GM23248 (cell line): ENCODE measurements at regions not wholly inside any gene's neighbourhood (a gene's known extent, or its start where the extent isn't known, plus 50 kb on each side); places are given as distances from the start of the nearest gene placed in this dataset.

Experiments
- DNase-seq: peaks from one replicate; pipeline ENCODE4 v3.0.0-alpha.2; 2015
- H2AFZ ChIP-seq: fragments of 200-600 bp; sonication (generic); 2 replicates; pipeline ENCODE4 v1.6.1; 2016; ENCODE audit warnings: antibody characterized with exemption
- H3F3A ChIP-seq: fragments of 200-600 bp; sonication (generic); 2 replicates; pipeline ENCODE4 v1.6.1; 2016; ENCODE audit warnings: mild to moderate bottlenecking, antibody characterized with exemption, mixed run types; ENCODE audit not compliant: insufficient read depth
- H3K27ac ChIP-seq: fragments of 200-600 bp; sonication (generic); 2 replicates; pipeline ENCODE4 v1.5.1; 2016; ENCODE audit warnings: mild to moderate bottlenecking
- H3K27me3 ChIP-seq: fragments of 200-600 bp; sonication (generic); replicated peaks from 2 replicates; pipeline ENCODE4 v1.6.1; 2016; ENCODE audit warnings: mild to moderate bottlenecking; ENCODE audit not compliant: insufficient read depth
- H3K36me3 ChIP-seq: fragments of 200-600 bp; sonication (generic); 2 replicates; pipeline ENCODE4 v1.6.1; 2016; ENCODE audit warnings: low read depth, mild to moderate bottlenecking
- H3K4me1 ChIP-seq: fragments of 200-600 bp; sonication (generic); 2 replicates; pipeline ENCODE4 v1.6.1; 2016; ENCODE audit warnings: mild to moderate bottlenecking; ENCODE audit not compliant: insufficient read depth
- H3K4me2 ChIP-seq: fragments of 200-600 bp; sonication (generic); one replicate; pipeline ENCODE4 v1.6.1; 2016; ENCODE audit warnings: mild to moderate bottlenecking; ENCODE audit not compliant: unreplicated experiment
- H3K4me3 ChIP-seq: fragments of 200-600 bp; sonication (generic); 2 replicates; pipeline ENCODE4 v1.5.1; 2016; ENCODE audit warnings: mild to moderate bottlenecking
- H3K79me2 ChIP-seq: fragments of 200-600 bp; sonication (generic); 2 replicates; pipeline ENCODE4 v1.6.1; 2016; ENCODE audit warnings: mild to moderate bottlenecking; ENCODE audit not compliant: insufficient read depth
- H3K9ac ChIP-seq: fragments of 200-600 bp; sonication (generic); 2 replicates; pipeline ENCODE4 v1.6.1; 2016; ENCODE audit warnings: mild to moderate bottlenecking
- H3K9me2 ChIP-seq: fragments of 200-600 bp; sonication (generic); 2 replicates; pipeline ENCODE4 v1.6.1; 2016; ENCODE audit warnings: mixed run types, mild to moderate bottlenecking, moderate library complexity; ENCODE audit not compliant: insufficient read depth
- H3K9me3 ChIP-seq: fragments of 200-600 bp; sonication (generic); one replicate; pipeline ENCODE4 v1.6.1; 2017; ENCODE audit warnings: low read depth
- H4K20me1 ChIP-seq: fragments of 200-600 bp; sonication (generic); 2 replicates; pipeline ENCODE4 v1.6.0; 2016; ENCODE audit not compliant: insufficient read depth
- EZH2 ChIP-seq: fragments of 200-600 bp; sonication (generic); IDR thresholded peaks from 2 replicates; pipeline ENCODE4 v1.6.1; 2018; ENCODE audit warnings: antibody characterized with exemption, mild to moderate bottlenecking; ENCODE audit not compliant: insufficient read depth, poor library complexity, severe bottlenecking
- EZH2phosphoT487 ChIP-seq: fragments of 200-600 bp; sonication (generic); IDR thresholded peaks from 2 replicates; pipeline ENCODE4 v1.6.1; 2018; ENCODE audit warnings: antibody characterized with exemption, moderate library complexity, mild to moderate bottlenecking, low read depth; ENCODE audit not compliant: insufficient read depth
- WGBS, 2 experiments: methylation state at CpG; one replicate each; pipeline ENCODE4 v1.1.6; 2015 to 2017; ENCODE audit warnings: low lambda C conversion rate in 2 of 2, low coverage in 1 of 2; ENCODE audit errors: missing lambda C conversion rate in 2 of 2; 5-methylcytosine and 5-hydroxymethylcytosine counted together
- in situ Hi-C: fragments of 300-500 bp; cut with MboI; formaldehyde crosslinking; loops from 2 replicates; pipeline ENCODE4 v1.15.0; 2020

DNA sequence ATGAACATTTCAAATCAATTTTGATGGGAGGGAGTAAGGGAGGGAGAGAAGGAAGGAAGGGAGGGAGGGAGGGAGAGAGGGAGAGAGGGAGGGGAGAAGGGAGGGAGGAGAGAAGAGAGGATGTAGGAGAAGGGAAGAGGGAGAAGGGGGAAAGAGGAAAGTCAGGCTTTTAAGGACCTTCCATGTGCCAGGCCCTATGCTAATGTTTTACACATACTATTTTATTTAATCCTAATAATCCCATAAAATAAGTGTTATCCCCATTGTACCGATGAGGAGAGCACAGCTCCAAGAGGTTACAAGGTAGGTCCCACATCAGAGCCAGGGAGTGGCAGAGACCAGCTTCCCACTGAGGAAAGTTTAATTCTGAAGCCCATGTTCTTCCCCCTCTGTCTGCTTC, 341.9 kb downstream of the RAB28 start:
- no peaks in the 10 kb centered on the region for H3K79me2 ChIP-seq
- 35 to 53% methylated on average over 1 of the region's 1 CpG for WGBS, 2 experiments
- H3K9me2 ChIP-seq, result no peaks in the 10 kb centered on the region
- no peaks in the 10 kb centered on the region for H3K4me1 ChIP-seq
- in situ Hi-C loops, result no loop called here
- H3K4me2 ChIP-seq, result no peak overlapping the region
- no peak overlapping the region for H3K4me3 ChIP-seq
- no peaks in the 10 kb centered on the region for H4K20me1 ChIP-seq
- H3K9ac ChIP-seq, result no peak overlapping the region
- no peak overlapping the region for H2AFZ ChIP-seq
- no peaks in the 10 kb centered on the region for H3K27me3 ChIP-seq
- no peaks in the 10 kb centered on the region for H3K9me3 ChIP-seq
- DNase-seq, result no peak
- no peak overlapping the region for H3K27ac ChIP-seq
- TF ChIP-seq EZH2phosphoT487, result no peak
- TF ChIP-seq EZH2, result no peak
- H3K36me3 ChIP-seq, result no peaks in the 10 kb centered on the region
- H3F3A ChIP-seq, result no peaks in the 10 kb centered on the region

- H3F3A ChIP-seq, result no peaks in the 10 kb centered on the region
- no peaks in the 10 kb centered on the region for H3K9me2 ChIP-seq
- no peaks in the 10 kb centered on the region for H3K36me3 ChIP-seq
- H2AFZ ChIP-seq, result no peak overlapping the region
- no peak overlapping the region for H3K9ac ChIP-seq
- no peaks in the 10 kb centered on the region for H3K79me2 ChIP-seq
- H3K4me1 ChIP-seq, result no peaks in the 10 kb centered on the region
- 58 to 59% methylated on average over 2 of the region's 2 CpGs for WGBS, 2 experiments
- H3K4me3 ChIP-seq, result no peak overlapping the region
- no peak overlapping the region for H3K27ac ChIP-seq
- DNase-seq, result no peak
- H3K27me3 ChIP-seq, result no peaks in the 10 kb centered on the region
- H3K4me2 ChIP-seq, result no peak overlapping the region
- in situ Hi-C loops, result no loop called here
- TF ChIP-seq EZH2phosphoT487, result no peak
- TF ChIP-seq EZH2, result no peak
- H3K9me3 ChIP-seq, result no peaks in the 10 kb centered on the region
- H4K20me1 ChIP-seq, result no peaks in the 10 kb centered on the region
Measured at GRCh38 chr4:13137390-13137789, 346.8 kb downstream of the RAB28 start.

- Histone ChIP-seq H2AFZ (no peak overlapping the region), H3K4me1 (no peaks in the 10 kb centered on the region), H3K36me3 (no peaks in the 10 kb centered on the region), H3K9ac (no peak overlapping the region), H3K9me2 (no peaks in the 10 kb centered on the region), H3K9me3 (no peaks in the 10 kb centered on the region), H3K27ac (no peak overlapping the region), H4K20me1 (no peaks in the 10 kb centered on the region), H3F3A (no peaks in the 10 kb centered on the region), H3K4me3 (no peak overlapping the region), H3K79me2 (no peaks in the 10 kb centered on the region), H3K4me2 (no peak overlapping the region), H3K27me3 (no peaks in the 10 kb centered on the region)
- no peak for DNase-seq
- 41 to 53% methylated on average over 4 of the region's 4 CpGs for WGBS, 2 experiments
- TF ChIP-seq EZH2 (no peak), EZH2phosphoT487 (no peak)
- in situ Hi-C loops, result no loop called here
Measured at GRCh38 chr4:13133700-13134099, 350.4 kb downstream of the RAB28 start.

GRCh38 chr4:13130848-13131247, 353.3 kb downstream of the RAB28 start:
- no peak for DNase-seq
- H3K9ac ChIP-seq, result no peak overlapping the region
- no peaks in the 10 kb centered on the region for H3K79me2 ChIP-seq
- H3K9me2 ChIP-seq, result no peaks in the 10 kb centered on the region
- H3K4me2 ChIP-seq, result no peak overlapping the region
- no peaks in the 10 kb centered on the region for H3K4me1 ChIP-seq
- in situ Hi-C loops, result no loop called here
- H2AFZ ChIP-seq, result no peak overlapping the region
- no peaks in the 10 kb centered on the region for H3K9me3 ChIP-seq
- TF ChIP-seq EZH2 (no peak), EZH2phosphoT487 (no peak)
- H4K20me1 ChIP-seq, result no peaks in the 10 kb centered on the region
- no peaks in the 10 kb centered on the region for H3F3A ChIP-seq
- no peaks in the 10 kb centered on the region for H3K27me3 ChIP-seq
- H3K4me3 ChIP-seq, result no peak overlapping the region
- H3K27ac ChIP-seq, result no peak overlapping the region
- 33 to 55% methylated on average over 3 of the region's 3 CpGs for WGBS, 2 experiments
- no peaks in the 10 kb centered on the region for H3K36me3 ChIP-seq

DNA sequence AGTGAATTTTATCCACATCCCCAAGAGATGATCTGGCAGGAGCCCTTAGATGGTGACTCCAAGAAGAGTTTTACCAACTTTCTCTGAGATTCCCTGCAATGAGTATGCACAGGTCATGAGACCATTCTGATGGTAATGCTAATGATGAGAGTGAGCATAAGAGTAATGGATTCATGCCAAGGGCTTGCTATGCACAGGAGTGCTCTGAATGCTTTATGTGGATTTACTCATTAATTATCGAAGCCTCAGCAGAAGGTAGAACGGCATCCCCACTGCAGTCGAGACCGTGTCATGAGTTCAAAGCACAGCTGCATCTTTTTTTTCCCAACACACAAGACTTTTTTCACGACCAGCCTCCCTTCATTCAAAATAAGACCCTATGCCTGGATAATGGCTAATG, 355.0 kb downstream of the RAB28 start:
- no peak overlapping the region for H2AFZ ChIP-seq
- H3K27ac ChIP-seq, result no peak overlapping the region
- H3K9me2 ChIP-seq, result no peaks in the 10 kb centered on the region
- no peak for DNase-seq
- no peaks in the 10 kb centered on the region for H3K4me1 ChIP-seq
- TF ChIP-seq EZH2 (no peak), EZH2phosphoT487 (no peak)
- H3K4me3 ChIP-seq, result no peak overlapping the region
- no peaks in the 10 kb centered on the region for H3K36me3 ChIP-seq
- 68% methylated on average over 5 of the region's 5 CpGs for WGBS, 2 experiments
- no peaks in the 10 kb centered on the region for H3K9me3 ChIP-seq
- no peak overlapping the region for H3K4me2 ChIP-seq
- H3K79me2 ChIP-seq, result no peaks in the 10 kb centered on the region
- no peaks in the 10 kb centered on the region for H4K20me1 ChIP-seq
- H3F3A ChIP-seq, result no peaks in the 10 kb centered on the region
- H3K27me3 ChIP-seq, result no peaks in the 10 kb centered on the region
- H3K9ac ChIP-seq, result no peak overlapping the region
- in situ Hi-C loops, result no loop called here
